Right ventricle myocardium superior (tissue), 1 donor: ENCODE measurements at regions not wholly inside any gene's neighbourhood (a gene's known extent, or its start where the extent isn't known, plus 50 kb on each side); places are given as distances from the start of the nearest gene placed in this dataset.
A peak's percentile ranks its signal among the peaks of the same experiment; 100 is the strongest.
"Not testable (repeated sequence)": the region's sequence is repeated elsewhere in the genome, so short reads cannot be mapped to it uniquely, and the experiment has no call there.

Experiments
- ATAC-seq: fragments of 200-7000 bp; cut with Tn5 transposase; one replicate; pipeline ENCODE4 v1.9.1; 2020; ENCODE audit warnings: mild to moderate bottlenecking; ENCODE audit not compliant: poor library complexity
- DNase-seq: peaks from one replicate; pipeline ENCODE4 v3.0.0-alpha.2; 2020
- intact Hi-C: fragments of 100-400 bp; cut with DNase I; formaldehyde crosslinking; loops from one replicate; pipeline ENCODE4 v1.11.2; 2022
- donor health status: DM: no; HTN: yes; CAD: no; lungs with severe emphysema.

DNA sequence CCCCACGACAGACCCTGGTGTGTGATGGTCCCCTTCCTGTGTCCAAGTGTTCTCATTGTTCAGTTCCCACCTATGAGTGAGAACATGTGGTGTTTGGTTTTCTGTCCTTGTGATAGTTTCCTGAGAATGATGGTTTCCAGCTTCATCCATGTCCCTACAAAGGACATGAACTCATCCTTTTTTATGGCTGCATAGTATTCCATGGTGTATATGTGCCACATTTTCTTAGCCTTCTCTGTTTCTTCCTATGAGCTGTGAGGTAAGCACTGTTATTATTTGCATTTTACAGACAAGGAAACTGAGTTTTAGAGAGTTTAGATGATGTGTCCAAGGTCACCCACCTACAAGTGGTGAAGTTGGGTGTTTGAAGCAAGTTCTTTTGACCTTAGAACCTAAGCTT lies 51.1 kb upstream of the BNC1 start:
- DNase-seq, ATAC-seq, intact Hi-C loops: not testable (repeated sequence)

DNA sequence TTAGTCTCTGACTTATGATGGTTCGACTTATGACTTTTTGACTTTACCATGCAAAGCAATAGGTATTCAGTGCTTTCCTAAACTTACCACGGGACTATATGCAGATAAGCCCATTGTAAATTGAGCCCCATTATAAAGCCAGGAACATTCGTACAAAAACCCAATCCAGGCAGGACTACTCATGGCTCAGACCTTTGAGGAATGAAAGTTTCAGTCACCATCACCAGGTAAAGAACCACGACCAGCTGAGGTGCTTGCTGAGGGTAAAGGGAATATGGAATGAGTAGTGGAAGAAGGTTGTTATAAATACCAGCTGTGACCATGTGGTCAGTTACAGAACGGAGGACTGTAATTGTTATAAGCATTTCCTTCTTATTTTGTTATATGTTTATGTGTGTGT lies 54.9 kb upstream of the BNC1 start:
- intact Hi-C loops, result no loop called here
- ATAC-seq, result no peak
- DNase-seq, result no peak

DNA sequence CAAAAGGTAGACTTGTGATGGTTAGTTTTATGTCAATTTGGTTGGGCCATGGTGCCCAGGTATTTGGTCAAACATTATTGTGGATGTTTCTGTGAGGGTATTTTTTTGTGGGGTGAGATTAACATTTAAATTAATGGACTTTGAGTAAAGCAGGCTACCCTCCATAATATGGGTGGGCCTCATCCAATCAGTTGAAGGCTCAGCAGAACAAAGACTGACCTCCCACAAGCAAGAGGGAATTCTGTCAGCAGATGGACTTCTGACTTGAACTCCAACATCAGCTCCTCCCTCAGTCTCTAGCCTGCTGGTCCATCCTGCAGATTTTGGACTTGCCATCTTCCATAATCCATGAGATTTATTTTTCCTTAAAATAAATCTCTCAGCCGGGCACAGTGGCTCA lies 55.6 kb upstream of the BNC1 start:
- no peak for DNase-seq
- no peak for ATAC-seq
- intact Hi-C loops, result no loop called here

DNA sequence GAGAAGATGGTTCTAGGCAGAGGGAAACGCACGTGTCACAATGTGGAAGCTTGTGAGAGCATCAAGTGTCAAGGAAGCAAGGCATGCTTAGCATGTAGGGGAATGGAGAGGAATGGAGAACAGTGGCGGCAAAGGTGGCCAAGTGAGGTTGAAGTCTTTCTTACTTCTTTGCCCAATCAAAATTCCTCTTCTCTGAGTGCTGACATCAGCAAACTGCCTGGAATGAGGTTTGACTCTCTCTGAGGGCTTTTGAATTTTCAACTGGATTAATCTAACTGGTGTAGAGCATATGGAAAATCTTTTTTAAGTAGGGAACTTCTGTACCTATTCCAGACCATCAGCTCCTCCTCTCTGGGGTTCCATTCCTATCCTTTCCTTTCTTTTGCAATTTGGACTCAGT lies 61.9 kb upstream of the BNC1 start:
- no peak for DNase-seq
- intact Hi-C loops, result no loop called here
- ATAC-seq, result no peak

- intact Hi-C loops, result no loop called here
- no peak for ATAC-seq
- no peak for DNase-seq
These were observed 67.7 kb upstream of the BNC1 start for GRCh38 chr15:83352119-83352518.

GRCh38 chr15:83356501-83357399 lies 72.3 kb upstream of the BNC1 start:
- DNase-seq (no peak), ATAC-seq (no peak)
- intact Hi-C loops, result no loop called here

GRCh38 chr15:83358972-83359564 lies 74.6 kb upstream of the BNC1 start:
- ATAC-seq (no peak), DNase-seq (no peak)
- intact Hi-C loops, result no loop called here

GRCh38 chr15:83362706-83363105 lies 78.2 kb upstream of the BNC1 start:
- no peak for ATAC-seq
- intact Hi-C loops, result no loop called here

DNA sequence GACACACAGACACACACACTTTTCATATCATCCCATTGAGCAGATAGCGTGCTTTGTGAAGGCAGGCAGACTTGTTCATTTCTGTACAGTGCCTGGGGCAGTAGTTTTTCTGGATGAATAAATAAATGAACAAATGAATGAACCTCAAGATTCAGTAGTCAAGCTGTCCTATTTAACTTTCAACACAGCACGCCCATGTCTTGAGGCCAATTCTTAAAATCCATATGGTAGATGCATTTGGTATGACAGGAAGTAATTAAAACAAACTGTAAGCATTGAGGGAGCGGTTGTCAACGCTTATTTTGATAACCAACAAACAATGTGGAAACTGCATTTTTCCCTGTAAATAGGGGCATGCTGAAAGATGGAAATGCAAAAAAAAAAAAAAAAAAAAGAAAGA lies 80.0 kb upstream of the BNC1 start:
- intact Hi-C loops, result no loop called here
- ATAC-seq (no peak), DNase-seq (no peak)

More at GRCh38 chr15:83362706-83363105, 78.2 kb upstream of the BNC1 start:
- DNase-seq, result no peak

DNA sequence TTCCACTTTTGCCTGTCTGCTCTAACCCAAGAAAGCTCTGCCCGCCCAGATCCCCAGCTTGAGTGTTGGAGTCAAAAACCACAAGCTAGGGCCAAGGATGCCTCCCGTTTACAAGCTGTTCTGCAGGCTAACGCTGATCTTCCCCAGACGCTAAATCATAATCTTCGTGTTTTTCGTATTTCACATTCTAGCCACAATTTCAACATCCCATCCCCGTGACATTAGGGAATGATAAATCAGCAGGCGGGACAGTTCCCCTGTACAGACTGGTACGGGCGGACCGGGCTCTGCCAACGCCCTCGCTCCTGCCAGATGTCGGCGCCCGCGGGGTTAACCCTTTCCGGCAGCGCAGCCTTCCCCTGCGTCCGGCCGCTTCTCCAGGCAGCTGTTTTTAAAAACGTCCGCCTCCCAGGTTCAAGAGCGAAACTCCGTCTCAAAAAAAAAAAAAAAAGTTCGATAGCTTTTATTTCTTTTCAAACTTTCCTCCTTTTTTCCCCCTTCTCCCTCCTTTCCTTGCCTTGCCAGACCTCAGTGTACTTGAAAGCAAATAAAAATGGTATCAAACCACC lies 81.0 kb upstream of the BNC1 start:
- ATAC-seq, result peak; percentile 59
- peak; percentile 48 for DNase-seq
- intact Hi-C loops, result no loop called here

DNA sequence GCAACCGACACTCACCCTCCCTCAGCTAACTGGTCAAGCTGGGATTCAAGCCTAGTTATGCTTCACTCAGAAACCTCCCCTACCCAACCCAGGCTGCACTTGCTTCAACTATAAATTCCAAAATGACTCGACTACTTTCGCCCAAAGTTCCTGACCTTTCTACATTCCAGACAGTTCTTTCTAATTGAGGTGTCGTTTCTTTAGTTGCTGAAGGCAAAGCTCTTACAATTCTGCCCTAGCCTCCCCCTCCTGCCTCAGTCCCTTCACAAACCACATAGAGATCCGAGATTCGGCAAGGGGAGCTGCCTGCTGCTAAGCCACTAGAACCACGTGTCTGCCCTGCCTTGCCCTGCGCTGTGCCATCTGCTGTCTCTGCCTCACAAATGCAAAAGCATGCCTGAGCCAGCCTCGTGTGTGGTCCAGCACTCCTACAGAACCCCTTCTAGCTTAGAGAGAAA lies 74.7 kb upstream of the SH3GL3 start:
- intact Hi-C loops, result no loop called here
- no peak for DNase-seq
- ATAC-seq, result no peak

DNA sequence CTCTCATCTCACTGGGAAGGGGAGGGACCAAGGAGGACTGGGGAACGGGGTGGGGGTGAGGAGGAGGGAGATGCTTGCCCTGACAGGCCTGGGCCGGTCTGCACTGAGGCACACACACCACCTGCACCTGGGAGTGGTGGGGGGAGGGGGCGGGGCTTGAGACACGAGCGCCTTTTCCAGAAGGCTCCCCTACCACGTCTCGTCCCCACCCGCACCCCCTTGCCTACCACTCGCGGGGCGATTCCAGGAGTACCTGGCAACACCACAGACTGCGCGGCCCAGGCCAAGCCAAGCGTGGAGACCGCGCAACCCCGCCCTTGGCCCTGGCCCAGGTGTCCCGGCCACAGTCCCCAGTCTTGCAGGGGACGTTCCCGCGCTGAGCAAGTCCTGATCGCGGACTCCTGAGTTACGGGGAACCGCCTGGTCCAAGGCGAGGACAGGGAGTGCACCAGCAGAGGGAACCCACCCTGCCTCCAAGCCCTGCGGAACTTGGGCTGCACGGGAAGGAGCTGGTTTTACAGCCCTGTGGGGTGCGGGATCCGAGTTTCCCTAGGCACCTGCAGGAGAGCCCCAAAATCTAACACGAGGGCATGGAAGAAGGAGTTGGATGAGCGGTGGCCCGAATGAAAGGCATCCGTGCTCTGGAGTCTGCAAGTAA lies 68.1 kb upstream of the SH3GL3 start:
- DNase-seq (no peak), ATAC-seq (peak; percentile 29)
- intact Hi-C loops, result loop anchor here (5.0 kb wide), 1 partner anchor 132 kb away; no protein-coding TSS in a partner anchor

DNA sequence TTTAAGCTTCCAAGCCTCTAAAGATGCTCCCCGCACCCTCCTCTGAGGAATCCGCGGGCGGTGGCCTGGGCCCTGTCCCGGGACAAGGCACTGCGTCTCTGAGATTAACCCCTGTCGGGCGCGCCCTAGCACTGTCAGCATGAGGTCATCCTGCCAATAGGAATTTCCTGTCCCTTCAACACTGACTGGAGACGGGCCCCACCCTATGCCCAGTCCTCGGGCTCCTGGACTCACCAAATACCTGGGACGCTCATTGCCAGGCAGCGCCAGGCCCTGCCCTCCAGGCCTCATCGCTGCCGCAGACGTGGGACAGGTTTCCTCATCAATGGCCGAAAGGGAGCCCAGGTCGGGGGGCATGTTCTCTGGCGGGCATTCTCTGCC lies 67.6 kb upstream of the SH3GL3 start:
- intact Hi-C loops, result loop anchor here (5.0 kb wide), 1 partner anchor 132 kb away; no protein-coding TSS in a partner anchor
- ATAC-seq (no peak), DNase-seq (no peak)

DNA sequence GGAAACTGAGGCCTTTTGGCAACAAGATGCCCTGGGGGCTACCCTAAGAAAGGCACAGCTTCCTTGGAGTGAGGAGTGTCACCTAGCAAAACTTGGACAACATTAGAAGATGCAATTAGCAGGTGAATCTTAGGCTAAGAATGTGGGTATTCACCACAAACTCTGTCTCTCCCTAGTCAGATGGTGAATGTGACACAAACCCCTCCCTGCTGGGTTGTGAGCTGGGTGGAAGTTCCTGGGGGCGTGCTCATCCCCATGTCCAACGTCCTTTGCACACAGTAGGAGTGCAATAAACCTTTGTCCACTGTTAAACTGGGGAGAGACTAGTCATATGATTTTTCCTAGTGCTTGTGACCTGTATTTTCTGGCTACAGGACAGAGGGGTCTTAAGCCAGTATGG lies 67.1 kb upstream of the SH3GL3 start:
- DNase-seq, result no peak
- intact Hi-C loops, result no loop called here
- ATAC-seq, result no peak

DNA sequence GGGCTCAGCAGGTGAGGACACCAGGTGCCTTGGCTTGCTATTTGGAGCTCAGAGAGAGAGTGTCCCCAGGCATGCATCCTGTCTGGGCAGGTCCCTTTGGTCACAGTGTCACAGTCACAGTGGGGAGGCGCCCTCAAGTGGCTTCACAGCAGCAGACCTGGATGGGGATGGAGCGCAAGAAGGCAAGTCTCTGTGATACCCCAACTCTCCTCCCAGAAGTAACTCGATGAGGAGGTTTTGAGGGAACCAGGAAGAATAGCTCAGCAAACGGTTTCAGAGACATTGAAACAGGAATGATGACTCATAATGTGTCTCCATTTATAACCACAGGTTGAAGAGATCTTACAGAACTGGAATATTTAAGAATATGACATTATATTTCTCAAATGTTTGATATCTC lies 66.5 kb upstream of the SH3GL3 start:
- ATAC-seq (peak; percentile 75), DNase-seq (peak; percentile 50)
- intact Hi-C loops, result no loop called here

GRCh38 chr15:83383608-83384139 lies 63.5 kb upstream of the SH3GL3 start:
- ATAC-seq, intact Hi-C loops, DNase-seq: not testable (repeated sequence)

DNA sequence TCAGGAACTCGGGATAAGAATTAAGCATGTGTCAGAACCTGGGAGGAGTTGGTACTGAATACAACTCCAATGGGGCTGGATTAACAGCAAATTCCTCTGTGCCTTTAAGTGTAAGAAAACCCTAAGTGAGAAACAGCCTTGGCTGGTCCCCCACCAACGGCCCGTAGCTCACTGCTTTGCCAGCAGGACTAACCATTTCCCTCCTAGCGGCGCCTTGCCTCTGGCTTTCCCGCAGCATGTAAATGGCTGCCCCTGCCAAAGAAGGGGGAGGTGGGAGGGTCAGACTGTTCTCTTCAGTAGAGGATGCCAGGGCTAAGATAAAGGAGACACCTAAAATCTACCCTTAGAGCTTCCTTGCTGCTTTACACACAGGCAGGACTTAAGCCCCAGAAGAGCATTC lies 51.0 kb upstream of the SH3GL3 start:
- DNase-seq, result no peak
- ATAC-seq, result no peak
- intact Hi-C loops, result no loop called here
